GM18520 (cell line): ENCODE measurements at regions not wholly inside any gene's neighbourhood (a gene's known extent, or its start where the extent isn't known, plus 50 kb on each side); places are given as distances from the start of the nearest gene placed in this dataset.
"Not testable (repeated sequence)": the region's sequence is repeated elsewhere in the genome, so short reads cannot be mapped to it uniquely, and the experiment has no call there.

Experiments used
- ATAC-seq: cut with Tn5 transposase; IDR thresholded peaks from one replicate; pipeline ENCODE4 v1.9.1; 2021; ENCODE audit not compliant: unreplicated experiment

- ATAC-seq = no peak
These were observed 87.7 kb downstream of the DCK start for GRCh38 chr4:71081192-71081591.

- ATAC-seq = no peak
These were observed 100.3 kb downstream of the DCK start for GRCh38 chr4:71093745-71094144.

- ATAC-seq = no peak
These were observed 100.8 kb downstream of the DCK start for GRCh38 chr4:71094201-71094600.

GRCh38 chr4:71095141-71095540 is 101.7 kb downstream of the DCK start:
- ATAC-seq = no peak

- ATAC-seq = no peak
These were observed 102.1 kb downstream of the DCK start for GRCh38 chr4:71095545-71095944.

GRCh38 chr4:71107726-71108125 is 114.3 kb downstream of the DCK start:
- no peak for ATAC-seq

GRCh38 chr4:71110499-71110898 is 117.0 kb downstream of the DCK start:
- no peak for ATAC-seq

- ATAC-seq = not testable (repeated sequence)
These were observed 117.7 kb downstream of the DCK start for GRCh38 chr4:71111133-71111532.

GRCh38 chr4:71113294-71113693 is 119.8 kb downstream of the DCK start:
- ATAC-seq = no peak

- no peak for ATAC-seq
These were observed 127.5 kb downstream of the DCK start for GRCh38 chr4:71120831-71121524.

GRCh38 chr4:71123951-71124350 is 130.5 kb downstream of the DCK start:
- no peak for ATAC-seq

GRCh38 chr4:71125137-71125536 is 131.7 kb downstream of the DCK start:
- no peak for ATAC-seq

GRCh38 chr4:71126719-71127118 is 133.3 kb downstream of the DCK start:
- no peak for ATAC-seq

- ATAC-seq = no peak
These were observed 137.6 kb downstream of the DCK start for GRCh38 chr4:71130827-71131603.

- ATAC-seq = no peak
These were observed 139.0 kb downstream of the DCK start for GRCh38 chr4:71132486-71132885.

- ATAC-seq = no peak
These were observed 140.0 kb downstream of the DCK start for GRCh38 chr4:71133491-71133890.

GRCh38 chr4:71136071-71136470 is 142.6 kb downstream of the DCK start:
- no peak for ATAC-seq

- ATAC-seq = no peak
These were observed 144.7 kb downstream of the DCK start for GRCh38 chr4:71138007-71138615.

- ATAC-seq = no peak
These were observed 147.1 kb downstream of the DCK start for GRCh38 chr4:71140563-71140962.

- peak; percentile 45 for ATAC-seq
These were observed 147.7 kb downstream of the DCK start for GRCh38 chr4:71141125-71141524.

GRCh38 chr4:71147261-71147660 is 153.8 kb downstream of the DCK start:
- ATAC-seq = no peak

- ATAC-seq = no peak
These were observed 155.1 kb downstream of the DCK start for GRCh38 chr4:71148545-71148944.
